H9 (cell line): ENCODE measurements at regions not wholly inside any gene's neighbourhood (a gene's known extent, or its start where the extent isn't known, plus 50 kb on each side); places are given as distances from the start of the nearest gene placed in this dataset.

ENCODE experiments used
- DNase-seq: peaks from one replicate; pipeline ENCODE4 v3.0.0-alpha.2; 2017
- H2AFZ ChIP-seq: one replicate; pipeline ENCODE4 v1.6.1; 2013; ENCODE audit warnings: mild to moderate bottlenecking, low read length, control low read depth, moderate library complexity
- H2AK5ac ChIP-seq: 2 replicates; pipeline ENCODE4 v1.6.1; 2013; ENCODE audit warnings: low read length, control low read depth, mixed read lengths; ENCODE audit not compliant: insufficient read length
- H2BK120ac ChIP-seq: one replicate; pipeline ENCODE4 v1.6.1; 2013; ENCODE audit warnings: low read depth, mild to moderate bottlenecking, low read length, control low read depth, inconsistent platforms; ENCODE audit not compliant: poor library complexity, severe bottlenecking
- H2BK12ac ChIP-seq: 2 replicates; pipeline ENCODE4 v1.6.1; 2013; ENCODE audit warnings: low read length, control low read depth, mixed read lengths, low read depth; ENCODE audit not compliant: insufficient read length
- H2BK15ac ChIP-seq: 2 replicates; pipeline ENCODE4 v1.6.1; 2013; ENCODE audit warnings: low read depth, low read length, control low read depth
- H2BK20ac ChIP-seq: one replicate; pipeline ENCODE4 v1.6.1; 2013; ENCODE audit warnings: low read depth, mild to moderate bottlenecking, low read length, control low read depth, inconsistent platforms; ENCODE audit not compliant: poor library complexity, severe bottlenecking
- H2BK5ac ChIP-seq: 2 replicates; pipeline ENCODE4 v1.6.1; 2013; ENCODE audit warnings: low read length, control low read depth, mixed read lengths; ENCODE audit not compliant: insufficient read length
- H3K14ac ChIP-seq: 2 replicates; pipeline ENCODE4 v1.6.1; 2013; ENCODE audit warnings: low read length, control low read depth; ENCODE audit not compliant: insufficient read depth
- H3K18ac ChIP-seq: 2 replicates; pipeline ENCODE4 v1.6.1; 2013; ENCODE audit warnings: low read depth, mild to moderate bottlenecking, mixed read lengths, low read length, control low read depth; ENCODE audit not compliant: insufficient read length
- H3K23ac ChIP-seq: 2 replicates; pipeline ENCODE4 v1.6.1; 2013; ENCODE audit warnings: low read length, control low read depth, mixed read lengths, low read depth; ENCODE audit not compliant: insufficient read length
- H3K23me2 ChIP-seq: 2 replicates; pipeline ENCODE4 v1.6.1; 2013; ENCODE audit warnings: low read depth, mild to moderate bottlenecking, mixed read lengths, low read length, control low read depth; ENCODE audit not compliant: insufficient read length, poor library complexity, severe bottlenecking
- H3K27ac ChIP-seq: 2 replicates; pipeline ENCODE4 v1.5.1; 2013; ENCODE audit warnings: low read length, control low read depth, mixed read lengths, low read depth; ENCODE audit not compliant: insufficient read length
- H3K27me3 ChIP-seq: 2 replicates; pipeline ENCODE4 v1.6.1; 2013; ENCODE audit warnings: low read length, control low read depth, inconsistent platforms; ENCODE audit not compliant: insufficient read depth
- H3K4ac ChIP-seq: 2 replicates; pipeline ENCODE4 v1.6.1; 2013; ENCODE audit warnings: low read depth, mild to moderate bottlenecking, control low read depth, inconsistent platforms, low read length, moderate library complexity
- H3K4me1 ChIP-seq: 2 replicates; pipeline ENCODE4 v1.6.1; 2013; ENCODE audit warnings: low read length, control low read depth, inconsistent platforms; ENCODE audit not compliant: insufficient read depth
- H3K4me2 ChIP-seq: 2 replicates; pipeline ENCODE4 v1.6.1; 2013; ENCODE audit warnings: low read length, control low read depth, mixed read lengths; ENCODE audit not compliant: insufficient read length, insufficient read depth
- H3K56ac ChIP-seq: 2 replicates; pipeline ENCODE4 v1.6.1; 2013; ENCODE audit warnings: low read depth, mild to moderate bottlenecking, mixed read lengths, low read length, control low read depth; ENCODE audit not compliant: insufficient read length
- H3K79me1 ChIP-seq: 2 replicates; pipeline ENCODE4 v1.6.1; 2013; ENCODE audit warnings: low read depth, mild to moderate bottlenecking, moderate library complexity, low read length, control low read depth, inconsistent platforms; ENCODE audit not compliant: insufficient read depth, poor library complexity, severe bottlenecking
- H3K79me2 ChIP-seq: 2 replicates; pipeline ENCODE4 v1.6.1; 2013; ENCODE audit warnings: low read length, control low read depth, inconsistent platforms; ENCODE audit not compliant: insufficient read depth
- H3K9ac ChIP-seq: 2 replicates; pipeline ENCODE4 v1.6.1; 2013; ENCODE audit warnings: low read length, control low read depth, mixed read lengths; ENCODE audit not compliant: insufficient read length; ENCODE audit errors: extremely low read depth
- H3K9me3 ChIP-seq: one replicate; pipeline ENCODE4 v1.6.1; 2013; ENCODE audit warnings: low read depth, low read length, inconsistent platforms; ENCODE audit not compliant: control insufficient read depth
- H3T11ph ChIP-seq: one replicate; pipeline ENCODE4 v1.6.1; 2013; ENCODE audit warnings: mild to moderate bottlenecking, low read length, control low read depth, inconsistent platforms
- H4K20me1 ChIP-seq: one replicate; pipeline ENCODE4 v1.6.1; 2013; ENCODE audit not compliant: control insufficient read depth, insufficient read length, insufficient read depth
- H4K5ac ChIP-seq: 2 replicates; pipeline ENCODE4 v1.6.1; 2013; ENCODE audit warnings: low read depth, mild to moderate bottlenecking, mixed read lengths, low read length, control low read depth; ENCODE audit not compliant: insufficient read length
- H4K8ac ChIP-seq: replicated peaks from 2 replicates; pipeline ENCODE4 v1.6.1; 2013; ENCODE audit warnings: low read length, control low read depth, mixed read lengths, low read depth; ENCODE audit not compliant: insufficient read length
- H4K91ac ChIP-seq: 2 replicates; pipeline ENCODE4 v1.6.1; 2013; ENCODE audit warnings: low read depth, mild to moderate bottlenecking, moderate library complexity, mixed read lengths, low read length, control low read depth; ENCODE audit not compliant: insufficient read length
- H3K27ac Mint-ChIP-seq, 3 experiments: 2 replicates in 2 of 3; 3 replicates in 1 of 3; pipeline ENCODE4 v1.8.0; 2020 to 2021; ENCODE audit warnings: mixed read lengths in 3 of 3, mild to moderate bottlenecking in 1 of 3, moderate library complexity in 1 of 3
- H3K27me3 Mint-ChIP-seq: 2 replicates; pipeline ENCODE4 v1.8.0; 2021; ENCODE audit warnings: low read depth, mild to moderate bottlenecking, moderate library complexity, mixed read lengths
- H3K36me3 Mint-ChIP-seq, 3 experiments: 2 replicates in 2 of 3; 3 replicates in 1 of 3; pipeline ENCODE4 v1.8.0; 2020 to 2021; ENCODE audit warnings: low read depth in 3 of 3, mixed read lengths in 3 of 3; ENCODE audit not compliant: insufficient read depth in 1 of 3
- H3K4me1 Mint-ChIP-seq, 2 experiments: 2 replicates each; pipeline ENCODE4 v1.8.0; 2020; ENCODE audit warnings: mixed read lengths in 2 of 2
- H3K4me3 Mint-ChIP-seq, 2 experiments: 2 replicates in 1 of 2; 3 replicates in 1 of 2; pipeline ENCODE4 v1.8.0; 2020 to 2021; ENCODE audit warnings: mild to moderate bottlenecking in 2 of 2, mixed read lengths in 2 of 2, moderate library complexity in 1 of 2
- H3K9me3 Mint-ChIP-seq, 2 experiments: 2 replicates in 1 of 2; 3 replicates in 1 of 2; pipeline ENCODE4 v1.8.0; 2020; ENCODE audit warnings: mild to moderate bottlenecking in 2 of 2, mixed read lengths in 2 of 2, moderate library complexity in 1 of 2
- WGBS: extraction: QIAGEN DNeasy Blood & Tissue Kit; methylation state at CpG from one replicate; pipeline ENCODE4 v1.1.7; 2013; ENCODE audit warnings: missing lambda C conversion rate, low lambda C conversion rate, mixed read lengths; ENCODE audit not compliant: insufficient read length; ENCODE audit errors: extremely low coverage; 5-methylcytosine and 5-hydroxymethylcytosine counted together
- TF ChIP-seq, protein P1 (sequence below): fragments of 200-600 bp; sonication (generic); conservative IDR thresholded peaks from 3 replicates; pipeline ENCODE4 v1.8.0; 2021; ENCODE audit warnings: antibody characterized with exemption, mild to moderate bottlenecking

DNA sequence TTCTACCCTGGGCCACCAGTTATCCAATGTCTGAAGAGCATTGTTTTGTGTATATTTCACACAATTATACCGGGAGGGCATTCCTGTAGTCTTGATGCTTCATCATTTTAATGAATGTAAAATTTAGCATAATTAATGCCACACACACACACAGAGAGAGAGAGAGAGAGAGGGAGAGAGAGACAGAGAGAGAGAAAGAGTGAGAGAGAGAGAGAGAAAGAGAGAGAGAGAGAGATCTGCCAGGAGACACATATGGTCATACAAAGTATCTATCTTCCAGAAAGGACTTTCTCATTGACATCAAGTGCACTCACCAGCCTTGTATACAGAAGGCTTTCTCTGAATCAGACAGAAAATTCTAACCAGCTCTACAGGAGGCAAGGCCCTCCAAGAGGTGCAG is 72.3 kb downstream of the KLF6 start:
- Histone ChIP-seq H3K27me3 (no peaks in the 10 kb centered on the region), H3K9ac (no peak overlapping the region), H3K23me2 (no peaks in the 10 kb centered on the region), H3K4me1 (no peaks in the 10 kb centered on the region), H2BK15ac (no peak overlapping the region), H4K91ac (no peak overlapping the region), H3K4ac (no peak overlapping the region), H4K5ac (no peak overlapping the region), H3K14ac (no peak overlapping the region), H2BK5ac (no peak overlapping the region), H3K56ac (no peak overlapping the region), H2AFZ (no peak overlapping the region), H3K23ac (no peak overlapping the region), H2BK120ac (no peak overlapping the region), H2BK12ac (no peak overlapping the region), H4K8ac (no peak overlapping the region), H3K18ac (no peak overlapping the region), H4K20me1 (no peaks in the 10 kb centered on the region), H3K79me2 (no peaks in the 10 kb centered on the region), H2AK5ac (no peak overlapping the region), H3K9me3 (no peaks in the 10 kb centered on the region), H3K79me1 (no peaks in the 10 kb centered on the region), H2BK20ac (no peak overlapping the region), H3K27ac (no peak overlapping the region), H3K4me2 (no peak overlapping the region), H3T11ph (no peak overlapping the region)
- TF ChIP-seq, protein P1, sequence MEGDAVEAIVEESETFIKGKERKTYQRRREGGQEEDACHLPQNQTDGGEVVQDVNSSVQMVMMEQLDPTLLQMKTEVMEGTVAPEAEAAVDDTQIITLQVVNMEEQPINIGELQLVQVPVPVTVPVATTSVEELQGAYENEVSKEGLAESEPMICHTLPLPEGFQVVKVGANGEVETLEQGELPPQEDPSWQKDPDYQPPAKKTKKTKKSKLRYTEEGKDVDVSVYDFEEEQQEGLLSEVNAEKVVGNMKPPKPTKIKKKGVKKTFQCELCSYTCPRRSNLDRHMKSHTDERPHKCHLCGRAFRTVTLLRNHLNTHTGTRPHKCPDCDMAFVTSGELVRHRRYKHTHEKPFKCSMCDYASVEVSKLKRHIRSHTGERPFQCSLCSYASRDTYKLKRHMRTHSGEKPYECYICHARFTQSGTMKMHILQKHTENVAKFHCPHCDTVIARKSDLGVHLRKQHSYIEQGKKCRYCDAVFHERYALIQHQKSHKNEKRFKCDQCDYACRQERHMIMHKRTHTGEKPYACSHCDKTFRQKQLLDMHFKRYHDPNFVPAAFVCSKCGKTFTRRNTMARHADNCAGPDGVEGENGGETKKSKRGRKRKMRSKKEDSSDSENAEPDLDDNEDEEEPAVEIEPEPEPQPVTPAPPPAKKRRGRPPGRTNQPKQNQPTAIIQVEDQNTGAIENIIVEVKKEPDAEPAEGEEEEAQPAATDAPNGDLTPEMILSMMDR: no peak
- WGBS: no CpG with 5 or more reads among the region's 1 CpG
- Mint-ChIP-seq H3K27ac (no peak overlapping the region), H3K9me3 (peaks cover 3 to 9% of the 10 kb centered on the region in 2 experiments; a peak in 2 of 5 replicates), H3K36me3 (no peaks in the 10 kb centered on the region; a peak in 1 of 7 replicates), H3K4me3 (no peak overlapping the region), H3K27me3 (no peaks in the 10 kb centered on the region), H3K4me1 (peaks cover 0 to 4% of the 10 kb centered on the region in 2 experiments; a peak in 1 of 4 replicates)
- DNase-seq: no peak
